Hematopoietic multipotent progenitor cell treated with erythropoietin and hydrocortisone succinate and interleukin-3 and kit ligand, for 8 days (in vitro differentiated cells): ENCODE measurements at regions not wholly inside any gene's neighbourhood (a gene's known extent, or its start where the extent isn't known, plus 50 kb on each side); places are given as distances from the start of the nearest gene placed in this dataset.
"Not testable (repeated sequence)": the region's sequence is repeated elsewhere in the genome, so short reads cannot be mapped to it uniquely, and the experiment has no call there.

Experiments used
- DNase-seq: peaks from one replicate; pipeline ENCODE4 v3.0.0-alpha.2; 2015

DNA sequence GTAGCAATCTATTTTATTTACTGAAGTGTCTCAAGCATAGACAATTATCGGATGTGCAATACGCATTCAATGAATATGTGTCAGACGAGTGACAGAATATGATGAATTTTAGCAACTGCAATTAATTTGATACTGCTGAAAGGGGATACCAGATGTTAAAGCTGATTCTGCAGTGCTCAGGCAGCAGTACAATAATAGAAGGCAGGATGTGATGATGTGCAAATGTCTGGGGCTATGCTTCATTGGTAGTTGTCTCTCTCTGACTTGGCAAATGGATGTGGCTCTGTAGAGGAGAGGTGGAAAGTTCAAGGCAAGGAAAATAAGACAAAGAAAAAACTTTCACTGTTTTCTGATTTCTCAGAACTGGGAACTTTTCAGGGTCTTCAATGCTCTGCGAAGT, 721.2 kb downstream of the CDH18 start:
- DNase-seq = no peak

DNA sequence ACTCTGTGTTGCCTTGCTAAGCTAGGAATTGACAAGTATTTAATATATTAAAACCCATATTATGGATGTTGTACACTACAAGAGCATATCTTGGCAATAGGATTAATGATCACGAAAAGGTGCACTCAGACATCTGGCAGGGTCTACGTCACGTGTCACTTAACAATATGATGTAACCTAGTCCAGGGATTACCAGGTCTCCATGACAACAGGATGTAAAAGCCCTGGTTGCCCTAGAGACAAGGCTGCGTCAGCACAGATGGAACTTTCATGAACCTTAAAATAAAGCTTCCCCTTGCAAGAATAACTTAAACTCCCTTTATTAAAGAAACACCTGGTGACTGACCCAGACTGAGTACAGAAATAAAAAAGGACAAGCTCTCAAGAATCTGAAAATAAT, 717.8 kb downstream of the CDH18 start:
- DNase-seq = no peak

DNA sequence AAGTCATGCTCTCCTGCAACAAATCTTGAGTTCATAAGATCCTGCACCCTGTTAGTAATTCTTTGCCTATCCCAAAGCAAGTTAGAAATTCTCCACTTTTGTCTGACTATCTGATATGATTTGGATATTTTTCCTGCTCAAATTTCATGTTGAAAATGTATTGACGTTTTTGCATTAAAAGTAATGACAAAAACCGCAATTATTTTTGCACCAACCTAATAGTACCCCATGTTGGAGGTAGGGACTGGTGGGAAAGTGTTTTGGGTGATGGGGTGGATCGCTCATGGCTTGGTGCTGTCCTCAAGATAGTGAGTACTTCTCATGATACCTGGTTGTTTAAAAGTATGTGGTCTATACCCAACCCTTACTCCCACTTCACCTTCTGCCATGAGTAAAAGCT, 713.4 kb downstream of the CDH18 start:
- DNase-seq = no peak

DNA sequence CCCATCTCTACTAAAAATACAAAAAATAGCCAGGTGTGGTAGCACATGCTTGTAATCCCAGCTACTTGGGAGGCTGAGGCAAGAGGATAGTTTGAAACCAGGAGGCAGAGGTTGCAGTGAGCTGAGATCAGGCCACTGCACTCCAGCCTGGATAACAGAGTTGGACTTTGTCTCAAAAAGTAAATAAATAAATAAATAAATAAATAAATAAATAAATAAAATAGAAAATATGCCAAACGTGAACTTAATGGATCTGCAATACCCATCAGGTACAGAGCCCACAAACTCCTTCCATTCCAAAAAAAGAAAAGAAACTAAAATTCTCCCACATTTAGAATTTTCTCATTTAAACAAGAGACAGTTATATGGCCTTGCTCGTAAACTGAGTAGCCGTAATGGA, 702.7 kb downstream of the CDH18 start:
- DNase-seq = no peak

DNA sequence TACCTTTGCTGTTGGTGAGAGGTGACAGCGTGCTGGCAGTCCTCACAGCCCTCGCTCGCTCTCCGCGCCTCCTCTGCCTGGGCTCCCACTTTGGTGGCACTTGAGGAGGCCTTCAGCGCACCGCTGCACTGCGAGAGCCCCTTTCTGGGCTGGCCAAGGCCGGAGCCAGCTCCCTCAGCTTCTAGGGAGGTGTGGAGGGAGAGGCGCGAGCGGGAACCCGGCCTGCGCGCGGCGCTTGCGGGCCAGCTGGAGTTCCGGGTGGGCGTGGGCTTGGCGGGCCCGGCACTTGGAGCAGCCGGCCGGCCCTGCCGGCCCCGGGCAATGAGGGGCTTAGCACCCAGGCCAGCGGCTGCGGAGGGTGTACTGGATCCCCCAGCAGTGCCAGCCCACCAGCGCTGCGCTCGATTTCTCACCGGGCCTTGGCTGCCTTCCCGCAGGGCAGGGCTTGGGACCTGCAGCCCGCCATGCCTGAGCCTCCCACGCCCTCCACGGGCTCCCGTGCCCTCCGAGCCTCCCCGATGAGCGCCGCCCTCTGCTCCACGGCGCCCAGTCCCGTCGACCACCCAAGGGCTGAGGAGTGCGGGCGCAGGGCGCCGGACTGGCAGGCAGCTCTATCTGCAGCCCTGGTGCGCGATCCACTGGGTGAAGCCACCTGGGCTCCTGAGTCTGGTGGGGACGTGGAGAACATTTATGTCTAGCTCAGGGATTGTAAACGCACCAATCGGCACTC, 700.3 kb downstream of the CDH18 start:
- not testable (repeated sequence) for DNase-seq

DNA sequence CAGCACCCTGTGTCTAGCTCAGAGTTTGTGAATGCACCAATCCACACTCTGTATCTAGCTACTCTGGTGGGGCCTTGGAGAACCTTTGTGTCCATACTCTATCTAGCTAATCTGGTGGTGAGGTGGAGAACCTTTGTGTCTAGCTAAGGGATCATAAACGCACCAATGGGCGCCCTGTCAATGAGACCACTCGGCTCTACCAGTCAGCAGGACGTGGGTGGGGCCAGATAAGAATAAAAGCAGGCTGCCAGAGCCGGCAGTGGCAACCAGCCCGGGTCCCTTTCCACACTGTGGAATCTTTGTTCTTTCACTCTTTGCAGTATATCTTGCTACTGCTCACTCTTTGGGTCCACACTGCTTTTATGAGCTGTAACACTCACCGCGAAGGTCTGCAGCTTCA, 699.7 kb downstream of the CDH18 start:
- DNase-seq = not testable (repeated sequence)

DNA sequence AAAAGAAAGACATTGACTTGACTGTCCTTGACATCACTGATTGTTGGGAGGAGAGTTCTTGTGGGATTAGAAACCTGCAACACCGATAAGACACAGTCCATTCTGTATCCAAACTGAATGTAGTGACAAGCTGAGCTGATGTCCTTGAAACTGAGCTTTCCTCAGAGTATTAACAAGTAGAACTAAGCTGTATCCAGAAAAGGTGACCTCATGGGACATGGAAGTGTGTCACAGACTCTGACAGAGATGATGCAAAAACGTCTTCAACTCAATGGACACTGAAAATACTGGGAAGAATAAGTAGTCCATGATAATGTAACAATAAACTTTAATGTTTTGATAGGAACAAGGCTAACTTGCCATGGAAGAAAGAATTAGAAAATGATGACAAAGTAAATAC, 690.1 kb downstream of the CDH18 start:
- DNase-seq = no peak

DNA sequence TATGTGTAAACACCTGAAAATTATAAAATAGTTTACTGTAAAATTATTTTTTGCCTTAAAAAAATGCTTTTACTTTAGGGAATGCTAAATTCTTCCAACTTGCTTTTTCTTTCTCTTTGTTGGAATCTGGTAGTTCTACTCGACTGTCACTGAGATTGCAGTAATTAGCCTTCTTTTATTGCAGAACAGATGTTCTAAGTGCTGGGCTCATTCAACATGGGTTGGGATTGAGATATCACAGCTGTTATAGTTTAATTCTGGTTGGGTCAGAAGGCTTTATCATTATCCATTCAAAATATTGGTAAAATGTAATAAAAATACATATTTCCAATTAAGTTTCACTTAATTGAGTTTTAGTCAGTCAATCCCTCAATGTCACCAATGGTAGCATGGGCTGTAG, 686.7 kb downstream of the CDH18 start:
- DNase-seq = no peak

DNA sequence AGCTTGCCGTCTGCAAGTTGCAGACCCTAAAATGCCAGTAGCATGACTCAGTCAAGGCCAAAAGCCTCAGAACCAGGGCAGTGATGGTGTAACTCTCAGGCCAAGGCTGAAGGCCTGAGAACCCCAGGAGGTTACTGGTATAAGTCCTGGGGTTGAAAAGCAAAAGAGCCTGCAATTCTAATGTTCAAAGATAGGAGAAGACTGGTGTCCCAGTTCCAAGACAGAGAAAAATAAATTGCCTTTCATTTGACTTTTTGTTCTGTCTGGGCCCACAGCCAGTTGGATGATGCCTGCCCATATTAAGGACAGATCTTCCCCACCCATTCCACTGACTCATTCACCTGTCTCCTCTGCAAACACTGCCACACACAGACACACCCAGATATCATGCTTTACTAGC, 673.2 kb downstream of the CDH18 start:
- no peak for DNase-seq

DNA sequence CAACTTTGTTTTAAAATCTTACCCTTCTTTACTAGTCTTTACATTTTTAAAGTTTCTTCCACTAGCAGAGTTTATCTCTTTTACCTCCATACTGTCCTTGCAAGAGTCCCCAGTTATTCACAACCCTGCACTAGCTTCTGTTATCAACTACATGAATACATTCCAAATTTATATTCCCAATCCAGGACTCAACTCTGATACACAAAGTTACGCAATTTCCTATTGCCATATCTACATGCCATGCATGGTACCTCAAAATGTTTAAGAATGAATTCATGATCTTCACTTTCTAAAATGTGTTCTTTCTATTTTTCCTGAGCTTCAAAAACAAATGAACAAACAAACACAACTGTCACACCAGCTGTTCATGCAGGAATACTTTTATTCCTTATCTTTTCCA, 668.7 kb downstream of the CDH18 start:
- DNase-seq = no peak

DNA sequence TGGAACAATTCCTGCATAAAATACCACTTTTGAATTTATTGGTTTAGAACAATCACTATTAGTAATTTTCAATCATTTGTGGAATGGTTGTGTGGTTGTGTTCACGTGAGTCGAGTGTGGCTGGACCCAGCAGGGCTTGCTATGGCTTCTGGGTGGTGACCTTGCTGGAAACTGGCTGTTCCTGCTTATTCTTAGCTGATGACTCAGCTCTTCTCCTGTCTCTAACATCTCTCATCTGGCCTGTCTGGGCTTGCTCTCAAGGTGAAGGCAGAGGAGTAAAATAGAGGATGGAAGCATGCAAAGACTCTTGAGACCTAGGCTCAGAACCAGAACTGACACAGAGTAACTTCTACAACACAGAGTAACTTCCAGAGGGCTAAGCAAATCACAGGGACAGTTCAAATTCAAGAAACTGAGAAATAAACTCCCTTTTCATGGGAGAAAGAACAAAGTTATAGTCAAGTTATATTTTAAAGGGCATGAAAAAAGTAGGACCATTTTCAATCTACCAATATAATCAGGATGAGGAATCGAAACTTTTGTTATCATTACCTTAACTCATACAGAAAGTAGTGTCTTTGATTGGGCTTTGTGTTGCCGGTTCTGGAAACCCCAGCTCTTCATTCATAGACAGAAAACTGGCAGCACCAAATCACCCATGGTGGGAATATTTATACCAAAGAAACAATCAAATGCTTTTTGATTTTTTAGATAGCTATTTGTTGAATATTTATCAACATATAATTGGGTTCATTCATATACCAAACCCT, 665.1 kb downstream of the CDH18 start:
- no peak for DNase-seq

DNA sequence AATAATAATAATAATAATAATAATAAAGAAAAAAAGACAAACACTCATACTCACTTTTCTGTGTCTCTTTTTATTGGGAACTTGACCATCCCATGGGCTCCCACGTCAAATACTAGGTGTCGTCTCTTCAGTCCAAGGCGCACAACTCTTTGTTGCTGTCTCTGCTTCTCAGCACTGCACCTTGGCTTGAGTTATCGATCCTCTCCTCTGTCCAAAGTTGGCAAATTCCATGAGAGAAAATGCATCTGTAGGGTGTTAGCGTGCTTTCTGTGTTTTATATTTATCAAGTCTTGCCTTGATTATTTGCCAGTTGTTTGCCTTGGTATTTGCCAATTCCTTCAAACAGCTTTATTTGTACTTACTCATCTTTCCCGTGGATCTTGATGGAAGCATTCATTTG, 653.7 kb downstream of the CDH18 start:
- no peak for DNase-seq

DNA sequence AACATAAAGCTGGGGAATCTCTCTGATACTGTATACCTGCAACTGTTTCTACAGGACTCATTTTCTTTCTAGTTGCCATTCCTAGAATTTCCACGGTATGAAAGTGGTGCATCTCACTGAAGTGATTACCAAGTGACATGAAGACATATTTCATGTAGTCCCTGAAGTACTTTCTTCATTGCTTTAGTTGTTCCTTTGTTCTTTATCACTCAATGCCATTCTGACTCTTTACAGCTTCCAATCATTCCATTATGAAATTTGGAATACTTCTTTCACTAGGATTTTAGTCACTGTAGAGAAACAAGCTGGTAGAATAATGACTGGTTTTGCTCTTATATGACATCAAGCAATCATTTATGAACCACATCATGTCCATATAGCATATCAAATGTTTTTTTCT, 645.1 kb downstream of the CDH18 start:
- no peak for DNase-seq

DNA sequence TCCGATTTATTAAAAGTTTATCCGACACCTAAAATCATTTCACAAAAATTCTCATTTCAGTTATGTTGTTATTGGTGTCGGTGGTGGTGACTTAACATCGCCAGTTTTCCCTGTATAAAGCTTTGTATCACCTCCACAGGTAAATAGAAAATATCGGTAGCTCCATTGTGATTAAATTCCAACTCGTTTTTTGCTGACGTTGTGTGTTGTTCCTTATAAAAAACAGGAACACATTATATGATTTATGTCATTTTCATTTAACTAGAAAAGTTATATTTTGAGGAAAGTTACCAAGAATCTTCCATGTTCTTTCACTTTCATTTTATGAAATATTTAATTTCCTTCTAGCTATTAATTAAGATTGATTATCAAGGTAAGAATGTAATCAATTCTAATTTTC, 635.9 kb downstream of the CDH18 start:
- DNase-seq = no peak

DNA sequence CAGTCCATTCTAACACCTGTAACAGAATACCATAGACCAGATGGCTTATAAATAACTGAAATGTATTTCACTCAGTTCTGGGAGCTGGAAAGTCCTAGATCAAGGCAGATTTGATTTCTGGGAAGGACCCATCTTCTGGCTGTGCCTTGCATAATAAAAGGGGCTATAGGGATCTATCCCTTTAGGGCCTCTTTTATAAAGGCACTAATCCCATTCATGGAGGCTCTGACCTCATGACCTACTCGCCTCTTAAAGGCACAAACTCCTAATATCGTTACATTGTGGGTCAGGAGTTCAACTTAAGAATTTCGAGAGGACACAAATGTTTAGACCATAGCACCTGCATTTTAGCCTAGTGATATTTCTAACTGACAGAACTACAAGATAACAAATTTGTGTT, 619.0 kb downstream of the CDH18 start:
- no peak for DNase-seq

DNA sequence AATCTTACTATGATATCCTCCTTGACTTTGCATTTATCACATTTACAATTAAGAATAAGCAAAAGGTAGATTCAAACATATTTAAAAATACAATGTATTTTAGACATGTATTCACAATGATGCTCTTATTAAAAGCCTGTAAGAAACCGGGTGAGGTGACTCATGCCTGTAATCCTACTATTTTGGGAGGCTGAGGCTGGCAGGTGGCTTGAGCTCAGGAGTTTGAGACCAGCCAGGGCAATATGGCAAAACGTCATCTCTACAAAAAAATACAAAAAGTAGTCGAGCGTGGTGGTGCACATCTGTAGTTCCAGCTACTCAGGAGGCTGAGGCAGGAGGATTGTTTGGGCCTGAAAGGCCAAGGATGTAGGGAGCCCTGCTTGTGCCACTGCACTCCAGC, 618.4 kb downstream of the CDH18 start:
- DNase-seq = no peak

DNA sequence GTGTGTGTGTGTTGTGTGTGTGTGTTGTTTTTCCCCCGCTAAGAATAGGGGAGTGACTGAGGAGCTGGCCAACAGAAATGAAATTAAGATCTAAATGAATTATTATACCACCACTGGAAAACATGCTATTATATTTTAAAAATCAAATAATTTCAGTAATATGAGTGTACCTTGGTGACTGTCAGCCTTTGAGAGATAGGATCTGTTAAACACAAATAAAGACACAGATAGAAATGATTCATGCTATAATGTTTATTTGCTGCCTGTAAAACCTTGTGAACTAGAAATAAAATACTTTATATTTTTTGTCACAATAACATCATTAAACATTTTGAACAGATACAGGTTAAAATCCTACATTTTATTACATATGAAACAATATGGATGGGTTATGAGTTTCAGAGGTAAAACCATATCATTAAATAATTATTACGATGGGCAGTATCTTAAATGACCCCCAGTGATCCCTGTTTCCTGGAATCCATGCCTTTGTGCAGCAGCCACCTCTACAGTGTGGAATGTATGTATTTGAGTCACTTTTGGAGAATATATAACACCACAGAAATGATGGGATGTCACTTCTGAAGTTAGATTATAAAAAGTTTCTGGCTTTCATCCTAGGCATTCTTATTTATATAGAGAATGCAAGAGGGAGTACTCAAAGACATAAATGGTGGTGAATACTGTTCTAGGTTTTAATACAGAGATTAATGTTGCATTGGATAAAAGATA, 617.2 kb downstream of the CDH18 start:
- DNase-seq = no peak

DNA sequence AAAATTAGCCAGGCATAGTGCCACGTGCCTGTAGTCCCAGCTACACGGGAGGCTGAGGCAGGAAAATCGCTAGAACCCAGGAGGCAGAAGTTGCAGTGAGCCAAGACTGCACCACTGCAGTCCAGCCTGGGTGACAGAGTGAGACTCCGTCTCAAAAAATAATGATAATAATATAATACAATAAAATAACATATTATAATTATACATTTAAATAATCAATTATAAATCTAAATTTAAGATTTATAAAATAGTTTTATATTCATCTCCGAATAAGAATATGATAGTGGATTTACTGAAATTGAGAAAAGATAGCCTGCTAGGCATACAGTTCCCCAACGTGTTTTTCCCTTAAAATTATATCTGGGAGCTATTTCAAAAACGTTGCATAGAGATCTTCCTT, 599.6 kb downstream of the CDH18 start:
- no peak for DNase-seq

DNA sequence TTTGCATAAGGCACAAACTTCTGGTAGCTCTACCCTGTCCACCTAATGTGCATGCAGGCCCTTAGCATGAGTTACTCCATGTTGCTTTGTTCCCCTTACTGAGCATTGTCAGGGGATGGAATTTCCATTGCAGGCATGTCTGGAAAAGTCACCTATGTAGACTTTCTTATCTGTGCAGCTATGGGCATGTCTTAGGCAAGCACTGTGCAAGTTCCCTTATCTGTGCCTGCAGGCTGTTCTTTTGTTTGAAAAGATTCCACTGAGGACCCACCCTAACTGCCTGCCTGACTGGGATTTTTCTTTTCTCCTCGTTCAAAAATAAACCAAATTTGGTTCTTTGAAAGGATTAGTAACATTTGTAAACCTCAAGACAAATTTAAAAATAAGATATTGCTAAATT, 587.0 kb downstream of the CDH18 start:
- peak; percentile 1 for DNase-seq

DNA sequence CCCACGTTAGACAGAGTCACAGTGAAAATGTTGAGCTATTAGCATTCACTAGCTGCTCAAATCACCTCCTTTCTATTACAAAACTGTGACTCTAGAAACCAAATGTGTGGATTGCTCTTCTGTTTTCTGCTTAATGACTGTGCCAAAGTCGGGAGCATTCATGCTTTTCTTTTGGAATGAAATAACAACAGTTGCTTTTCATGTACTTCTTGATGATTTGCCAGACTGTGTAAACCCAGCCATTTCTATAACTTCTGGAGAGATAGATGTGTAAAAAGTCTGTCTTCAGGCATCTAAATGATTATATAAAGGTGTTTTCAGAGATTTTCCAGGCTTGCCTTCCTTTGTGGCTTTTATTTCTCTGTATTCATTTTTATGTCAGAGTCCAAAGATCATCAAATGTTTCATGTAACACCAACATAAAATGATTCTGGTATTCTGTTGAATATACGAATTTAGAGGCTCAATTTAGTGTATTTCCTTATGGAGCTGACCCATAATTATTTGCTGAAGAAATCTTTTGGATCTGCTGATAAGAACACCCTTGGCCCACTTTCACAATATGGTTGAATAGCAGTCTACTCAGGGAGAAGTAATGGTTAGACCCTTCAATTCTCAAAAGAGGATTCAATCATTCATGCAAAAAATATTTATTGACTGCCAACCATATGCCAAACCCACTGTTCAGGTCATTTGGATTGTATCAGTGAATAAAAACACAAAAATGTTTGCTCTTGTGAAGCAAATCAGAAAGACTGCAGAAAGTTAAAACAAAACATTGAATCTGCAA, 581.2 kb downstream of the CDH18 start:
- no peak for DNase-seq

DNA sequence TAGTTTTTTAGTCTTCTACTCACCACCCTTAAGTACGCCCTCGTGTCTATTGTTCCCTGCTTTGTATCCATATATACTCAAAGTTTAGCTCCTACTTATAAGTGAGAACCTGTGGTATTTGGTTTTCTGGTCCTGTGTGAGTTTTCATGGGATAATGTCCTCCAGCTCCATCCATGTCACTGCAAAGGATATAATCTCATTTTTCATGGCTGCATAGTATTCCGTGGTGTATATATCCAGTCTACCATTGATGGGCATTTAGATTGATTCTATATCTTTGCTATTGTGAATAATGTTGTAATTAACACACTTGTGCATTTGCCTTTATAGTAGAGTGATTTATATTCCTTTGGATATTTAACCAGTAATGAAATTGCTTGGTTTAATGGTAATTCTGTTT, 579.9 kb downstream of the CDH18 start:
- DNase-seq = no peak

DNA sequence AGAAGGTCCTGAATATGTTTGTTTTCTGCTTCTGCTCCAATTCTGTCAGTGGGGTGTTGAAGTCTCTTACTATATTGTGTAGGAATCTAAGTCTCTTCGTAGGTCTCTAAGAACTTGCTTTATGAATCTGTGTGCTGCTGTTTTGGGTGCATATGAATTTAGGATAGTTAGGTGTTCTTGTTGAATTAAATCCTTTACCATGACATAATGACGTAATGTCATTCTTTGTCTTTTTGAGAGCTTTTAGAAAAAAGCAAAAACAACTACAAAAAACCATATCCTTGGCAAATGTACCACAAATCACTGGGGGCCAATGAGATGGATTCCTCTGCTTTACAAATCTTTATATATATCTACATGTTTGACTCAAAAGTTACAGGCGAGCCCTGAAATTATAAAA, 576.1 kb downstream of the CDH18 start:
- DNase-seq = no peak
